DOHH2 (cell line): ENCODE measurements at regions not wholly inside any gene's neighbourhood (a gene's known extent, or its start where the extent isn't known, plus 50 kb on each side); places are given as distances from the start of the nearest gene placed in this dataset.

ENCODE experiments used
- H3F3A ChIP-seq: fragments of 200-600 bp; sonication (generic), shearing (Covaris generic); 2 replicates; pipeline ENCODE4 v1.6.0; 2016; ENCODE audit warnings: antibody characterized with exemption, mild to moderate bottlenecking; ENCODE audit not compliant: control insufficient read depth, insufficient read depth
- H3K27ac ChIP-seq: fragments of 200-600 bp; sonication (generic); 2 replicates; pipeline ENCODE4 v1.5.1; 2014; ENCODE audit warnings: low read depth, mild to moderate bottlenecking, low read length, moderate library complexity
- H3K27me3 ChIP-seq: fragments of 200-600 bp; sonication (generic); 2 replicates; pipeline ENCODE4 v1.6.1; 2014; ENCODE audit warnings: mild to moderate bottlenecking, low read length, mixed read lengths; ENCODE audit not compliant: control insufficient read depth
- H3K36me3 ChIP-seq: fragments of 200-600 bp; sonication (generic); 2 replicates; pipeline ENCODE4 v1.6.1; 2014; ENCODE audit warnings: mild to moderate bottlenecking, low read length, moderate library complexity, mixed read lengths; ENCODE audit not compliant: control insufficient read depth
- H3K4me1 ChIP-seq: fragments of 200-600 bp; sonication (generic); 2 replicates; pipeline ENCODE4 v1.6.1; 2014; ENCODE audit warnings: mild to moderate bottlenecking, low read length, mixed read lengths; ENCODE audit not compliant: control insufficient read depth
- H3K4me2 ChIP-seq: fragments of 200-600 bp; sonication (generic); 2 replicates; pipeline ENCODE4 v1.6.0; 2014; ENCODE audit warnings: mild to moderate bottlenecking, low read length, moderate library complexity
- H3K4me3 ChIP-seq: fragments of 200-600 bp; sonication (generic); 2 replicates; pipeline ENCODE4 v1.5.1; 2014; ENCODE audit warnings: mild to moderate bottlenecking, low read length, mixed read lengths
- H3K79me2 ChIP-seq: fragments of 200-600 bp; sonication (generic); 2 replicates; pipeline ENCODE4 v1.6.1; 2014; ENCODE audit warnings: mild to moderate bottlenecking, low read length, mixed read lengths; ENCODE audit not compliant: control insufficient read depth
- H3K9me2 ChIP-seq: fragments of 200-600 bp; sonication (generic); replicated peaks from 2 replicates; pipeline ENCODE4 v1.6.1; 2014; ENCODE audit warnings: mild to moderate bottlenecking, low read length, mixed read lengths; ENCODE audit not compliant: control insufficient read depth
- H3K9me3 ChIP-seq: fragments of 200-600 bp; sonication (generic); 2 replicates; pipeline ENCODE4 v1.6.1; 2014; ENCODE audit warnings: antibody characterized with exemption, low read length, mixed read lengths; ENCODE audit not compliant: control insufficient read depth, insufficient read depth
- H4K20me1 ChIP-seq: fragments of 200-600 bp; sonication (generic); 2 replicates; pipeline ENCODE4 v1.6.0; 2014; ENCODE audit warnings: low read depth, mild to moderate bottlenecking, antibody characterized with exemption, low read length, moderate library complexity; ENCODE audit not compliant: control insufficient read depth, insufficient read depth
- EZH2phosphoT487 ChIP-seq: fragments of 200-600 bp; sonication (generic); IDR thresholded peaks from 2 replicates; pipeline ENCODE4 v1.6.1; 2017; ENCODE audit warnings: borderline replicate concordance, mild to moderate bottlenecking, antibody characterized with exemption, low read length, moderate library complexity, mixed read lengths
- TF ChIP-seq, protein P1 (sequence below): fragments of 200-600 bp; sonication (generic); IDR thresholded peaks from one replicate; pipeline ENCODE4 v1.5.1; 2014; ENCODE audit warnings: antibody characterized with exemption, mild to moderate bottlenecking, low read depth, low read length; ENCODE audit not compliant: poor library complexity, severe bottlenecking

DNA sequence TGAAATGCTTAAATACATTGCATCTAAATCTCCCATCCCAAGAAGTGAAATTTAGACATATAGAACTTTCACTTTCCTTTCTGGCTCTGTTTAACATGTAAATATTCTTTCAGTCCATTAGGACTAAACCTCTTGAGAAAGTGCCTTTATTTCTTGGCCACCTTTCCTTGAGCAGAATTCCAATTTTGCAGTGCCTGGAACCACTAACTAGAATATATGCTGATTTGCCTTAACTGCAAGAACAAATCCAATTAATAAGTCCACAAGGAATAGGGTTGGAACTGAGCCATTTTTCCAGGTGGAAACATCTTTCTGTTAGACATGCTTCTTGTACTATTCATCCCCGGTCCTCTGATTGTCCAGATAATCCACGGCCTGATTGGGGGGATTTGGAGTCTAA is 478.0 kb downstream of the ENC1 start:
- Histone ChIP-seq H3K4me1 (no peaks in the 10 kb centered on the region), H3K27me3 (peaks cover 3% of the 10 kb centered on the region; the same call in 1 of the 2 replicates), H3K9me2 (no peaks in the 10 kb centered on the region), H3F3A (no peaks in the 10 kb centered on the region), H3K9me3 (no peaks in the 10 kb centered on the region), H3K36me3 (no peaks in the 10 kb centered on the region), H3K27ac (no peak overlapping the region), H3K4me3 (no peak overlapping the region), H3K4me2 (no peak overlapping the region), H3K79me2 (no peaks in the 10 kb centered on the region), H4K20me1 (no peaks in the 10 kb centered on the region)
- TF ChIP-seq EZH2phosphoT487, result no peak
- TF ChIP-seq, protein P1, sequence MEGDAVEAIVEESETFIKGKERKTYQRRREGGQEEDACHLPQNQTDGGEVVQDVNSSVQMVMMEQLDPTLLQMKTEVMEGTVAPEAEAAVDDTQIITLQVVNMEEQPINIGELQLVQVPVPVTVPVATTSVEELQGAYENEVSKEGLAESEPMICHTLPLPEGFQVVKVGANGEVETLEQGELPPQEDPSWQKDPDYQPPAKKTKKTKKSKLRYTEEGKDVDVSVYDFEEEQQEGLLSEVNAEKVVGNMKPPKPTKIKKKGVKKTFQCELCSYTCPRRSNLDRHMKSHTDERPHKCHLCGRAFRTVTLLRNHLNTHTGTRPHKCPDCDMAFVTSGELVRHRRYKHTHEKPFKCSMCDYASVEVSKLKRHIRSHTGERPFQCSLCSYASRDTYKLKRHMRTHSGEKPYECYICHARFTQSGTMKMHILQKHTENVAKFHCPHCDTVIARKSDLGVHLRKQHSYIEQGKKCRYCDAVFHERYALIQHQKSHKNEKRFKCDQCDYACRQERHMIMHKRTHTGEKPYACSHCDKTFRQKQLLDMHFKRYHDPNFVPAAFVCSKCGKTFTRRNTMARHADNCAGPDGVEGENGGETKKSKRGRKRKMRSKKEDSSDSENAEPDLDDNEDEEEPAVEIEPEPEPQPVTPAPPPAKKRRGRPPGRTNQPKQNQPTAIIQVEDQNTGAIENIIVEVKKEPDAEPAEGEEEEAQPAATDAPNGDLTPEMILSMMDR, result no peak

DNA sequence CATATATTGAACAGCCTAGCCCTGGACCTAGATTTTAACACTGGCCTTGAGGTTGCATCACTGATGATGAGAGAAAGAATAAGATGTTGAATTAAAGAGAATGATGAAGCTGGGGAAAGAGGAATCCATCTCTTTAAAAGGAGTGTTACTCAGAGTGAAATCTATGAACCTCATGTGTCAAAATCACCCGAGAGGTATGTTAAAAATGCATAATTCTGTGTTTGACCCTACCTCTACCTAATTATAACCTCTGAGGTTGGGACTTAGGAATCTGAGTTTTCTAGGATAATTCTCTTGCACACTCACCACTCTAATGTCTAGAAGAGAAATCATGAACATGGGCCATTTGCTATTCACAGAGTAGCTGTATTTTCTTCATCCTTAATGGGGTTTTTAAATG is 479.4 kb downstream of the ENC1 start:
- H3K9me2 ChIP-seq, result no peaks in the 10 kb centered on the region
- H4K20me1 ChIP-seq, result no peaks in the 10 kb centered on the region
- H3K27me3 ChIP-seq, result peaks cover 3% of the 10 kb centered on the region; the same call in 1 of the 2 replicates
- H3K36me3 ChIP-seq, result no peaks in the 10 kb centered on the region
- no peaks in the 10 kb centered on the region for H3K79me2 ChIP-seq
- no peak overlapping the region for H3K4me2 ChIP-seq
- no peak for TF ChIP-seq EZH2phosphoT487
- TF ChIP-seq, protein P1, result no peak
- no peaks in the 10 kb centered on the region for H3F3A ChIP-seq
- H3K4me3 ChIP-seq, result no peak overlapping the region
- H3K9me3 ChIP-seq, result no peaks in the 10 kb centered on the region
- no peaks in the 10 kb centered on the region for H3K4me1 ChIP-seq
- H3K27ac ChIP-seq, result no peak overlapping the region

DNA sequence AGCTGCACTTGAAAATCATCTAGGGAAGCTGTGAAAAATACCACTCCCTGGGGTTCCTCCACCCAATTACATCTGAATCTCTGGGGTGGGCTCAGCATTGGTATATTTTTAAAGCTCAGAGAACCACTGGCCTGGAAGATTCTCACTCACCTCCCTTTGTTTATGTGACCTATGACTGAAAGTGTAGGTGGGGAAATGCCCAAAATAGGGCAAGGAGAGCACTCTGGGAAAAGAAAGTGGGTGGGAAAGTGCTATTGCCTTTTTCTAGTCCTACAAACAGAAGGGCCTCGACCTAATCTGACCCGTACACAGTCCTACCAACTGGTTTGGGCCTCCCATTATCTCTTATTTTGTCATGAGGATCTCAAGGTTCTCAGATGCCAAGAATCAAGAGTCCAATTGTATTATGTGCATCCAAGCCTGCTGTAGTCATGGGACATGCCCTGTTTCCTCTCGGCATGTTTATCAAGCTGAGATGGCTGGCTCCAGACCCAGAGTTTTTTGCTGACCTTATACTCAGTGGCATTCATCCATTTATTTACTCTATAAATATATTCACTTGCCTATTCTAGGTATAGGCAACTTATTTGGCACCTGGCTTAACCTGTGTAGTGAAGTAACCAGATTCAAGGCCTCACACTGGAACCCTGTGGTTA is 483.7 kb downstream of the ENC1 start:
- H3K27ac ChIP-seq, result no peak overlapping the region
- H3K36me3 ChIP-seq, result no peaks in the 10 kb centered on the region
- H3K27me3 ChIP-seq, result peaks cover 3% of the 10 kb centered on the region; the same call in 1 of the 2 replicates
- H3K4me1 ChIP-seq, result no peaks in the 10 kb centered on the region
- no peaks in the 10 kb centered on the region for H3K79me2 ChIP-seq
- TF ChIP-seq, protein P1, result no peak
- TF ChIP-seq EZH2phosphoT487, result no peak
- H3K9me3 ChIP-seq, result no peaks in the 10 kb centered on the region
- H3F3A ChIP-seq, result no peaks in the 10 kb centered on the region
- no peak overlapping the region for H3K4me3 ChIP-seq
- no peaks in the 10 kb centered on the region for H4K20me1 ChIP-seq
- no peaks in the 10 kb centered on the region for H3K9me2 ChIP-seq
- H3K4me2 ChIP-seq, result no peak overlapping the region
